WERI-Rb-1 (cell line): ENCODE measurements at regions not wholly inside any gene's neighbourhood (a gene's known extent, or its start where the extent isn't known, plus 50 kb on each side); places are given as distances from the start of the nearest gene placed in this dataset.
"Not testable (repeated sequence)": the region's sequence is repeated elsewhere in the genome, so short reads cannot be mapped to it uniquely, and the experiment has no call there.

ENCODE experiments used
- DNase-seq: peaks from one replicate; pipeline ENCODE4 v3.0.0-alpha.2; 2020
- H3K27ac ChIP-seq: fragments of 250-450 bp; sonication (Bioruptor Pico); 2 replicates; pipeline ENCODE4 v1.5.1; 2020; ENCODE audit warnings: mild to moderate bottlenecking, moderate library complexity
- H3K27me3 ChIP-seq: fragments of 250-450 bp; sonication (Bioruptor Pico); 2 replicates; pipeline ENCODE4 v1.5.1; 2021; ENCODE audit warnings: mild to moderate bottlenecking, low read depth, moderate library complexity; ENCODE audit not compliant: insufficient read depth, severe bottlenecking
- H3K36me3 ChIP-seq: fragments of 250-450 bp; sonication (Bioruptor Pico); 2 replicates; pipeline ENCODE4 v1.5.1; 2020; ENCODE audit warnings: mild to moderate bottlenecking, moderate library complexity
- H3K4me3 ChIP-seq: 2 replicates; pipeline ENCODE4 v1.5.1; 2011; ENCODE audit warnings: low read depth, mild to moderate bottlenecking, control low read depth, low read length
- H3K9me3 ChIP-seq: fragments of 250-450 bp; sonication (Bioruptor Pico); 2 replicates; pipeline ENCODE4 v1.5.1; 2021; ENCODE audit warnings: mild to moderate bottlenecking, moderate library complexity; ENCODE audit not compliant: severe bottlenecking
- TF ChIP-seq, protein P1 (sequence below): IDR thresholded peaks from 2 replicates; pipeline ENCODE4 v1.5.1; 2011; ENCODE audit warnings: low read depth, mild to moderate bottlenecking, control low read depth, inconsistent platforms, low read length

DNA sequence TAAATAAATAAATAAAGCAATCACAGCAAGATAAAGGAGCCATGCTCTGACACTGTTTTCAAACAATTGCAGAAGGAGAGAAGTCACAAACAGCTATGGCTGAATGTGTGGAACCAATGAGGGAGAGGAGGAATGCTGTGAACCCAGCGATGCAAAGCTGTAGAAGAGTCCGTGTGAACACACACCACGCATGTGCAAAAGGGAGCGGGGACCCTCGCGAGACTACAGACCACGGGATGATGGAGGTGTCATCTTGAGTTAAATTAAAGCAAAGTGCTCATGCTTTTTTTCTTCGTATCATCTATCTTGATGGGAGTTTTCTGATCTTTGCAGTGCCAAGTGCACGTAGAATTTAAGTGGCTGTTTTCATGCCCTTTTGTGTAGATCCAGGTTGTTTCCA, 123.8 kb upstream of the CDH5 start:
- Histone ChIP-seq H3K27ac (no peak overlapping the region), H3K27me3 (no peaks in the 10 kb centered on the region), H3K4me3 (no peak overlapping the region), H3K9me3 (peaks cover 5% of the 10 kb centered on the region), H3K36me3 (no peaks in the 10 kb centered on the region)
- TF ChIP-seq, protein P1, sequence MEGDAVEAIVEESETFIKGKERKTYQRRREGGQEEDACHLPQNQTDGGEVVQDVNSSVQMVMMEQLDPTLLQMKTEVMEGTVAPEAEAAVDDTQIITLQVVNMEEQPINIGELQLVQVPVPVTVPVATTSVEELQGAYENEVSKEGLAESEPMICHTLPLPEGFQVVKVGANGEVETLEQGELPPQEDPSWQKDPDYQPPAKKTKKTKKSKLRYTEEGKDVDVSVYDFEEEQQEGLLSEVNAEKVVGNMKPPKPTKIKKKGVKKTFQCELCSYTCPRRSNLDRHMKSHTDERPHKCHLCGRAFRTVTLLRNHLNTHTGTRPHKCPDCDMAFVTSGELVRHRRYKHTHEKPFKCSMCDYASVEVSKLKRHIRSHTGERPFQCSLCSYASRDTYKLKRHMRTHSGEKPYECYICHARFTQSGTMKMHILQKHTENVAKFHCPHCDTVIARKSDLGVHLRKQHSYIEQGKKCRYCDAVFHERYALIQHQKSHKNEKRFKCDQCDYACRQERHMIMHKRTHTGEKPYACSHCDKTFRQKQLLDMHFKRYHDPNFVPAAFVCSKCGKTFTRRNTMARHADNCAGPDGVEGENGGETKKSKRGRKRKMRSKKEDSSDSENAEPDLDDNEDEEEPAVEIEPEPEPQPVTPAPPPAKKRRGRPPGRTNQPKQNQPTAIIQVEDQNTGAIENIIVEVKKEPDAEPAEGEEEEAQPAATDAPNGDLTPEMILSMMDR = no peak
- DNase-seq = no peak

DNA sequence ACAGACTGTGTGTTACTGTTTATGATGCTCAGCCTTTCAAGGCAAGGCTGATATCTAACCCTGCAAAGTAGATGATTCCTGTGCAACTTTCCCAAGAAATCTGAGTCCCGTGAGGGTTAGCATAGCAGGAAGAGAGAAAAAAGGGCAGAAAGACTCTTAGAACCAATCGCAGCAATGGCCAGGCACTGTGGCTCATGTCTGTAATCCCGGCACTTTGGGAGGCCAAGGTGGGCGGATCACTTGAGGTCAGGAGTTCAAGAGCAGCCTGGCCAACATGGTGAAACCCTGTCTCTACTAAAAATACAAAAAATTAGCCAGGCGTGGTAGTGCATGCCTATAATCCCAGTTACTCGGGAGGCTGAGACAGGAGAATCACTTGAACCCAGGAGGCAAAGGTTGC, 124.3 kb upstream of the CDH5 start:
- H3K27ac ChIP-seq, H3K27me3 ChIP-seq, DNase-seq, H3K9me3 ChIP-seq, H3K4me3 ChIP-seq, H3K36me3 ChIP-seq: not testable (repeated sequence)

DNA sequence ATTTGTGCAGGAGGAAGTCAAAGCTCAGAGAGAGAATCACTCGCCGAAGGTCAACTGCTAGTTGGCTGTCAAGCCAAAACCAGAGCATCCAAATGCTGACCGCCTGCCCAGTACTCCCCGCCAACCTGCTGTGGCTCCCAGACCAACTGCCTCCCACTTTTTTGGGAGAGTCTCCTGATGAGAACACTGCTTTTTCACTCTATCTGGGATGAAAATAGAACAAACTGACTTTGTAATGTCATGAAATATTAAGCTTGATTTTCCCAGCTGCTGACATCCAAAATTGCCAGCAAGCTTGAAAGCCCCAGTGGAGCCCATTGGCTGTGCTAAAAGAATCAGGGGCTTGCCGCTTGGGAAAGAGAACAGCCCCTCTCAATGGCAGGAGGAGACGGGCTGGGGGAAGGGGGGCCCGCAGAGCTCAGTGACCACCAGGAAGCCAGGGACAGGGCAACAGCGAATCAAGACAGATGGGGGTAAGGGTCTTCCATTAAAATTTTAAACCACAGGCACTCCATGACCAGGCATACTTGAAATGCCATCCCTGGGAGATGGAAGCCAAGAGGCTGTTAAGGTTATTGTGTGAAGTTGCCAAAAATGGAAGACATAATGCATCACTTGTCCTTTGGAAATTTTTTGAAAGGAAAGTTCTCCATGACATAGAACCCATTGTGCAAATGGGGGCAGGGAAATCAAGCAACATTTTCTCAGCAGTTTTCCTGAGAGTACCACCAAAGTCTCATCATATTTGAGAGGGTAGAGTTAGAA, 125.7 kb upstream of the CDH5 start:
- H3K9me3 ChIP-seq = peaks cover 5% of the 10 kb centered on the region
- no peaks in the 10 kb centered on the region for H3K27me3 ChIP-seq
- H3K36me3 ChIP-seq = no peaks in the 10 kb centered on the region
- H3K4me3 ChIP-seq = no peak overlapping the region
- TF ChIP-seq, protein P1 = no peak
- H3K27ac ChIP-seq = no peak overlapping the region
- DNase-seq = no peak

DNA sequence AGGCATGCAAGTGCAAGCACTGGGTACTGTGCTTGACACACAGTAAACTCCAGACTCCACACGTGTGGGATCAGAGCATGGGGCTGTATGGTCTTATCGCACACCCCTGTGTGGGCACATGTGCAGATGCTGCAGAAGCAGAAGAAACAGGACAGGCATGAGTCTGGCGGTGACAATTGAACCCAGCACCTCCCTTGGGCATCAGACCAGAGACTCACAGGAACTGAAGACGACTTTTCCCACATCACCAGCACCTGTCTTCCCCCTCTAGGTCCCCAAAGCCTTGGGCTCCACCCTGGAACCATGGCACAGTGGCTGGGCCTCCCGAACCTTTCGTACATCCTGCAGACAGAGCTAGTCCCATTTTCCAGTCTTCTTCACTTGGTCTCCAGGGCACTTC, 126.4 kb upstream of the CDH5 start:
- Histone ChIP-seq H3K9me3 (peaks cover 5% of the 10 kb centered on the region), H3K4me3 (no peak overlapping the region), H3K27me3 (no peaks in the 10 kb centered on the region), H3K27ac (no peak overlapping the region), H3K36me3 (no peaks in the 10 kb centered on the region)
- DNase-seq = no peak
- TF ChIP-seq, protein P1 = no peak

DNA sequence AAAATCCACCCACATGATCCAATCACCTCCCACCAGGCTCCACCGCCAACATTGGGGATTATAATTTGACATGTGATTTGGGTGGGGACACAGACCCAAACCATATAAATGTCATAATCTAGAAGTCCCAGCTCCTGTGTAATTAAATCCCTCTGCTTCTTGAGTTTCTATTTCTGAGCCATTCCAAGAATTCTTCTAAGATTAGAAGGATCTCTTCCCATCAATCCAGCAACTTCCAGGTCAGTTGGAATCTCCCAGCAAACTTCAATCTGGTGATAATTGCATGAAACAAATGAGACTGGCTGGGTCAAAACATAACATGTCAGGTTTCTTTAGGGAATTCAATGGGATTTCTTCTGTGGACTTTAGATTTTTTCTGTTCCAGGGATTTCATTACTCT, 127.8 kb upstream of the CDH5 start:
- no peak overlapping the region for H3K4me3 ChIP-seq
- no peaks in the 10 kb centered on the region for H3K27me3 ChIP-seq
- H3K27ac ChIP-seq = no peak overlapping the region
- peaks cover 5% of the 10 kb centered on the region for H3K9me3 ChIP-seq
- no peaks in the 10 kb centered on the region for H3K36me3 ChIP-seq
- TF ChIP-seq, protein P1 = no peak
- DNase-seq = no peak

DNA sequence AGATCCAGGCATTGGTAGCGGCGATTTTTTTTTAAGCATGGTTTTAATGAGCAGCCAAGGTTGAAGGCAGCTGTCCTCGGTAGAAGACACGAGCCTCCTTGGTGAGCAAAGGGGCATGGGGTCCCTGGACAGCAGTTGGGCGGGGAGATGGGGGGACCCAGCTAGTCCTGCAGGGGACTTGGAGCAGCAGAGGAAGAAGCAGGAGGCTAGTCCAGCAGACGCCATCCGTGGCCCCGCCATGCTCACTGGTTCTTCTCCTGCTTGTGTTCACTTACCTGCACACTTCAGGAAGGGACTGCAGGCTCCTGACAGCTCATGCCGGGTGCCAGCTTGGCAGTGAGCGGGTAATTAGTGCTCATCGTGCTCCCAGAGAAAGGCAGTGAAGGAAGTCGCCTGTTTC, 130.2 kb upstream of the CDH5 start:
- Histone ChIP-seq H3K4me3 (no peak overlapping the region), H3K9me3 (peaks cover 5% of the 10 kb centered on the region), H3K27me3 (no peaks in the 10 kb centered on the region), H3K27ac (no peak overlapping the region), H3K36me3 (no peaks in the 10 kb centered on the region)
- TF ChIP-seq, protein P1 = no peak
- DNase-seq = no peak
